IMR-90 (cell line): ENCODE measurements at regions not wholly inside any gene's neighbourhood (a gene's known extent, or its start where the extent isn't known, plus 50 kb on each side); places are given as distances from the start of the nearest gene placed in this dataset.

ENCODE experiments used
- BHLHE40 ChIP-seq: fragments of 150-350 bp; IDR thresholded peaks from 2 replicates; pipeline ENCODE4 v1.6.1; 2016; ENCODE audit warnings: mild to moderate bottlenecking, low read depth, low read length
- CEBPB ChIP-seq: IDR thresholded peaks from 2 replicates; pipeline ENCODE4 v1.6.1; 2012; ENCODE audit warnings: low read depth, low read length, improper control_type of control experiment
- CTCF ChIP-seq: conservative IDR thresholded peaks from 2 replicates; pipeline ENCODE4 v1.5.1; 2012; ENCODE audit warnings: mild to moderate bottlenecking, low read depth, low read length, improper control_type of control experiment
- ELK1 ChIP-seq: fragments of 150-350 bp; IDR thresholded peaks from 2 replicates; pipeline ENCODE4 v1.6.1; 2016; ENCODE audit warnings: low read depth, mild to moderate bottlenecking, low read length, moderate library complexity, borderline replicate concordance
- MXI1 ChIP-seq: IDR thresholded peaks from 2 replicates; pipeline ENCODE4 v1.6.1; 2012; ENCODE audit warnings: low read depth, mild to moderate bottlenecking, low read length, moderate library complexity, borderline replicate concordance
- POLR2A ChIP-seq: IDR thresholded peaks from 2 replicates; pipeline ENCODE4 v1.6.1; 2012; ENCODE audit warnings: mild to moderate bottlenecking, low read depth, low read length
- RAD21 ChIP-seq: IDR thresholded peaks from 2 replicates; pipeline ENCODE4 v1.6.1; 2012; ENCODE audit warnings: low read length, improper control_type of control experiment
- RFX5 ChIP-seq: IDR thresholded peaks from 2 replicates; pipeline ENCODE4 v1.8.0; 2012; ENCODE audit warnings: low read depth, mild to moderate bottlenecking, low read length, moderate library complexity
- USF2 ChIP-seq: fragments of 150-350 bp; IDR thresholded peaks from 2 replicates; pipeline ENCODE4 v1.6.1; 2017; ENCODE audit warnings: mild to moderate bottlenecking, antibody characterized with exemption, low read length, low read depth

GRCh38 chr18:64949885-64950284 is 800.9 kb upstream of the CDH7 start:
- TF ChIP-seq CEBPB: no peak
- no peak for TF ChIP-seq POLR2A
- no peak for TF ChIP-seq CTCF
- no peak for TF ChIP-seq RAD21
- TF ChIP-seq USF2: no peak
- no peak for TF ChIP-seq ELK1
- TF ChIP-seq BHLHE40: no peak
- no peak for TF ChIP-seq RFX5
- no peak for TF ChIP-seq MXI1
